ENCODE measurements at regions not wholly inside any gene's neighbourhood (a gene's known extent, or its start where the extent isn't known, plus 50 kb on each side); places are given as distances from the start of the nearest gene placed in this dataset.
"Not testable (repeated sequence)": the region's sequence is repeated elsewhere in the genome, so short reads cannot be mapped to it uniquely, and the experiment has no call there.

- not testable (repeated sequence) for DNase-seq (ENCODE audit: low read depth in 2 of 2)
These were observed 1517.2 kb downstream of the GRIK2 start for GRCh38 chr6:102910701-102911139.

DNA sequence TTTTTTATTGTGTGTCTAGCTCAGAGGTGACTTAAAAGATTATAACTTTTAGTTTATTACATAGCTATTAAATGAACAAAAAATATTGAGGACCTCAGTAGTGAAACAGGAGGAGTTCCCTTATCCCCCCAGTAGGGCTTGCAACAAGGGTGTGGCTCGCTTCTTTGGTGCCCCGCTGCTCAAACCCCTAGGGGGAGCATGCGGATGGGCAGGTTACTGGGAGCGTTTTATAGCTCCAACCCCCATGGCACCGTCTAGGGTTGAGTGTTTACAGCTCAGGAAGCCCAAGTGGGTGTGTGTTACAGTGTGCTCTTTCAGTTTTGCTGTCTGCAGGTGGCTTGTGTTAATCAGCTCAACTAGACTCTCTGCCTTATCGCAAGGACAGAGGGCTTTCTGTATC, 1513.7 kb downstream of the GRIK2 start:
- no peak for DNase-seq (ENCODE audit: low read depth in 2 of 2)

GRCh38 chr6:102902471-102902870, 1509.0 kb downstream of the GRIK2 start:
- DNase-seq (ENCODE audit: low read depth in 2 of 2) = no peak

DNA sequence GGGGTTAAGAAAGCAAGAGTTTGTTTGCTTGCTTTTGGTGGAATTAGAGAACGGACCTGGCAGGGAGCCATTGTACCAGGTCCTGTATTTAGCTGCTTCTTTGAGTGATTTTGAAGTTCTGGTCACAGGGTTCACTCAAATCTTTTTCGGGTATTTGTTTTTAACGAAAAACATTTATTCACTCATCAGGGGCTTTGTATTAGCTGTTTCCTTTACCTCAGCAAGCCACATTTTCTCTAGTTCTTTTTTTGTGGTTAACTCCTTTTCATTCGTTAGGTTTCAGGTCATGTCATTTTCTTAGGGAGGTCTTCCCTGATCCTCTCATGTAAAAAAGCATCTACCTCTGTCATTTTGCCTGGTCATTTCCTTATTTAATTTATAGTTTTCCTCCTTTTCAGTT, 1502.2 kb downstream of the GRIK2 start:
- no peak for DNase-seq (ENCODE audit: low read depth in 2 of 2)

- no peak for DNase-seq (ENCODE audit: low read depth in 2 of 2)
These were observed 1491.7 kb downstream of the GRIK2 start for GRCh38 chr6:102885165-102885564.

GRCh38 chr6:102853249-102853955, 1459.9 kb downstream of the GRIK2 start:
- no peak for DNase-seq (ENCODE audit: low read depth in 2 of 2)

GRCh38 chr6:102848796-102849195, 1455.3 kb downstream of the GRIK2 start:
- no peak for DNase-seq (ENCODE audit: low read depth in 2 of 2)

DNA sequence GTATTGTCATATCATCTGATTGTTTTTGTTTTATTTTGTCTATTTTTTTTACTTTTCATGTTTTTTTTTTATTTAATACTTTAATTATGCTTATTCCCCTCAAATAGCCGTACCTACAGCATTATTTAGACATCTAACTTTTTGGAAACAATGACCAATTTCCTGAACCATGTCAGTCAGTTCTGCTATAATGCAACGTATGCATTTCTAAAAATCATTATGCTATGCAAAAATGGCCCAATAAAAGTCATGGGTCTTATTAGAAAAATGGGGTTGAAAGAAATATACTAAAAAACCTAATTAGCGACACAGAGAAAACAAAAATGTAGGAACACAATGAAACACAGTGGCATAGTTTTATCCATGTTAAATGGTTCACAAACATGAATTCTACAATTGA, 1454.7 kb downstream of the GRIK2 start:
- no peak for DNase-seq (ENCODE audit: low read depth in 2 of 2)

DNA sequence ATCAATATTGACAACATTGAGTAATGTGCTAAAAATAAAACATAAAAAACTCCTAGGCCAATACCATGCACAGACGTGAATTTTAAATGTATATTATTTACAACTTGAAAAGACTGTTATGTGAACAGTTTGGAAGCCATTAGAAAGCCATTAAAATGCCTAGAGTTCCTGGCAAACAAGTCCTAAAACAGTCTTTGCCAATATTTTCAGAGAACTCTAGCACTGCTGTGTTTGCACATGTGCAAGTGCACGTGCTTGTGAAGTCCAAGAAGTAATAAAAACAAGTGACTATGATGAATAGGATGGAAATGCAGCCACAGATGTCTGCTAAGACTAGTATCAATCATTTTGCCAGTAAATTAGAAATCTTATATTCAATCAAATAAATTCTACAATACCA, 1447.6 kb downstream of the GRIK2 start:
- DNase-seq (ENCODE audit: low read depth in 2 of 2) = no peak

- DNase-seq (ENCODE audit: low read depth in 2 of 2) = no peak
These were observed 1438.5 kb downstream of the GRIK2 start for GRCh38 chr6:102832021-102832420.

DNA sequence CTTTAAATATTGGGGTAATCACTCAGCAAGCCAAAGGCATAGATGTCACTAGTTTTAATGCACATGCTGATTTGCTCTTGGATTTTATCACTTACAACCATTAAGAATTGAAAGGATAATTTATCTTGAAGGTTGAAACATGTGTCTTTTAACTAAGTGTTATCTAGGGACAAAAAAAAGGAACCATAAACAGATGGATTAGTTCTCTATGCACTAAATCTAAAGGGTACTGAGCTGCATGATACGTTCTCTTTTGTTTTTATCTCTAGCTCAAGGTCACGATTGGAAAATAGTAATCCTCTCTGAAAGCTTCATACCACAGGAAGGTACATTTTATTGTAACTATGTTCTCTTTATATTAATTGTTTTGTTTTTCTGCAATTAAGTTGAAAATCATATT, 1426.6 kb downstream of the GRIK2 start:
- DNase-seq (ENCODE audit: low read depth in 2 of 2) = no peak

DNA sequence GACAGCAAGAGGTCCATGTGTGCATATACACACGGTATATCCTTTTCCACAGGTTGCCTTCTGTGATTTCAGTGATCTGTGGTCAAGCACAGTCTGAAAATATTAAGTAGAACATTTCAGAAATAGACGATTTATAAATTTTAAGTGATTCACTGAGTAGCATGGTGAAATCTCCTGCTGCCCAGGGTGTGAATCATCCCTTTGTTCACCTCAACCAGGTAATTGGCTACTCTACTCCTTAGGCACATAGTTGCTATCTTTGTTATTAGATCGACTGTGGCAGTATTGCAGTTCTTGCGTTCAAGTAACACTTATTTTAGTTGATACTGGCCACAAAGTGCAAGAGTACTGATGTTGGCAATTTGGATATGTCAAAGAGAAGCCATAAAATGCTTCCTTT, 1421.7 kb downstream of the GRIK2 start:
- DNase-seq (ENCODE audit: low read depth in 2 of 2) = no peak

GRCh38 chr6:102813489-102814275, 1420.2 kb downstream of the GRIK2 start:
- no peak for DNase-seq (ENCODE audit: low read depth in 2 of 2)

- no peak for DNase-seq (ENCODE audit: low read depth in 2 of 2)
These were observed 1418.7 kb downstream of the GRIK2 start for GRCh38 chr6:102812242-102812641.

GRCh38 chr6:102808944-102809505, 1415.5 kb downstream of the GRIK2 start:
- DNase-seq (ENCODE audit: low read depth in 2 of 2) = not testable (repeated sequence)

DNA sequence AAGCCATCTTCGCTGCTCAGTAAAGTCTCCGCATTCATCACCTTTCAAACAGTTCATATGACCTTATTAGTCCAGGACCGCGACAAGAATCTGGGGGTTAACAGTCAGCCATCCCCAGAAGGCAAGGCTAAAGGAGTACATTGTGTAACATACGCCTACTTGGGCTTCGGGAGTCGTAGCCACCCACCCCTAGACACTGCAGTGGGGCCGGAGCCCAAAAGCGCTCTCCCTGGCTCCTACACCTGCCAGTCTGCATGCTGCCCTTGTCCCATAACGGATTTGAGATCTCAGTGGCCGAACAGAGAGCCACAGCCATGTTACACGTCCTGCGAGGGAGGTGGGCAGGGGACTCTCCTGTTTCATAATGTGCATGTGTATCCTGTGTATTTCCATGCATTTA, 1405.5 kb downstream of the GRIK2 start:
- DNase-seq (ENCODE audit: low read depth in 2 of 2) = no peak

- DNase-seq (ENCODE audit: low read depth in 2 of 2) = no peak
These were observed 1405.1 kb downstream of the GRIK2 start for GRCh38 chr6:102798636-102799035.

DNA sequence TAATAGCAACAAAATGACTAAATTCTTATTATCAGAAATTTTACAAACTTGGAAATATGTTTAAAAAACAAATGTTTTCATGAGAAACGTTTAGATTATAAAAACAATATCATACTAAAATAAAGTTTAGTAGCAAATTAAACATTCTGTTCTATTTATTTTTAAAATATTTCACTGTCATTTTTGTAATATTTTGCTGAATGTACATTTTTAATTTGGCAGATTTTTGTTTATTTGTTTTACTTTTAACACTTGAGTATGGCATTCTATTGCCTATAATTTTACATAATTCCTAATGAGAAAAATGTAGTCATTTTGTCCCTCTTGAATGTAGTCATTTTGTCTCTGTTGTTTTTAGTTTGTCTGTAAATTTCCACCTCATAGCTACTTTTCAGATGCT, 1400.2 kb downstream of the GRIK2 start:
- no peak for DNase-seq (ENCODE audit: low read depth in 2 of 2)

DNA sequence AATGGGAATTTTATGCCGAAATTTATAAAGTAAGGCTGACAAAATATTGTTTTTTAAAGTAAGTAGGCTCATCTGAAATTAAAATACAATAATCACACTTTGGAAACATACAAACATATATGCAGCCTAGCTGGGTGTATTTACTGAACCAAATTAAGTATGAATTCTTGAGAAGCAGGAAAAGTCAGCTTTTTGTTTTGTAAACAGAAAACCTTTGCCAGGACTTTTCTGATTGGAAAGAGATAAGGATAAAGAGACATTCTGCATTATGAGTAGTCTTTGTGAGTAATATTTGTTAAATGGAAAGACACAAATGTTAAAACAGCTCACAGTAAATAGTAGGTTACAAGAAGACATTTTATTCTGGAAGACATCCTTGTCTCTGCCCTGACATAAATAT, 1380.8 kb downstream of the GRIK2 start:
- DNase-seq (ENCODE audit: low read depth in 2 of 2) = no peak

- DNase-seq (ENCODE audit: low read depth in 2 of 2) = no peak
These were observed 1380.1 kb downstream of the GRIK2 start for GRCh38 chr6:102773636-102774035.

DNA sequence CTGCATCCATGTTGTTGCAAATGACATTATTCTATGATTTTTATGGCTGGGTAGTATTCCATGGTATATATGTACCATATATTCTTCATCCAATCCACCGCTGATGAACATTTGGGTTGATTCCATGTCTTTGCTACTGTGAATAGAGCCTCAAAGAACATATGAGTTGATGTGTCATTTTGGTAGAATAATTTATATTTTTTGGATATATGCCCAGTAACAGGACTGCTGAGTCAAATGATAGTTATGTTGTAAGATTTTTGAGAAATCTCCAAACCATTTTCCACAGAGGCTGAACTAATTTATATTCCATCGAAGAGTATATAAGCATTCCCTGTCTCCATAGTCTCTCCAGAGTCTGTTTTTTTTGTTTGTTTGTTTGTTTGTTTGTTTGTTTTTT, 1373.5 kb downstream of the GRIK2 start:
- DNase-seq (ENCODE audit: low read depth in 2 of 2) = no peak

DNA sequence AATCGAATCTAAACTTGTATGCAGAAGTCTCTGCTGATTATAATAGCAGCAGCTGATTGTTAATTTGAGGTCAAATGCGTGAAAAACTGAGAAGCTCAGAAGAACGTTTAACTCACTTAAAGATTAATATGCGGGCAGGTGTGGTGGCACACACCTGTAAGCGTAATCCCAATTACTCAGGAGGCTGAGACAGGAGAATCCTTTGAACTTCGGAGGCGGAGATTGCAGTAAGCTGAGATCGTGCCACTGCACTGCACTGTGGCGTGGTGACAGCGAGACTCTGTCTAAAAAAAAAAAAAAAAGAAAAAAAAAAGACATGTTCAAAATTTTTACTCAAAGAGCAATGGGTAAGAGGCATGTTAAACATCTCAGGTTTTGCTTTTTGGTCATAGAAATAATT, 1370.8 kb downstream of the GRIK2 start:
- DNase-seq (ENCODE audit: low read depth in 2 of 2) = no peak

GRCh38 chr6:102763891-102764290, 1370.4 kb downstream of the GRIK2 start:
- no peak for DNase-seq (ENCODE audit: low read depth in 2 of 2)

Measured in stimulated activated CD4-positive, alpha-beta T cell treated with anti-CD3 and anti-CD28 coated beads, Interleukin-4, amount 100 ng/mL, for 48 hours (primary cell).